ENCODE measurements at regions not wholly inside any gene's neighbourhood (a gene's known extent, or its start where the extent isn't known, plus 50 kb on each side); places are given as distances from the start of the nearest gene placed in this dataset.

DNA sequence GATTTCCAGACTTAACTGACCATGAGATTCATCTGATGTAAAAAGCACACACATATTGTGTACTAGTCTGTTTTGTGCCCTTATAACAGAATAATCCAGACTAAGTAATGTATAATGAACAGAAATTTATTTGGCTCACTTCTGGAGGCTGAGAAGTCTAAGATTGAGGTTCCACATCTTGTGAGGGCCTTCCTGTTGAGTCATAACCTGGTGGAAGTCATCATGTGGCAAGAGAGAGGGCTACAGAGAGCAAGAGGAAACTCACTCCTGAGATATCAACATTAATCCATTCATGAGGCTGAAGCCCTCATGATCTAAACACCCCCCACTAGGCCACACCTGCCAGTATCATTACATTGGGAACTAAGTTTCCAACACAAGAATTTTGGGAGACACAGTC is 977.6 kb downstream of the MCTP2 start:
- TF ChIP-seq, protein P1, sequence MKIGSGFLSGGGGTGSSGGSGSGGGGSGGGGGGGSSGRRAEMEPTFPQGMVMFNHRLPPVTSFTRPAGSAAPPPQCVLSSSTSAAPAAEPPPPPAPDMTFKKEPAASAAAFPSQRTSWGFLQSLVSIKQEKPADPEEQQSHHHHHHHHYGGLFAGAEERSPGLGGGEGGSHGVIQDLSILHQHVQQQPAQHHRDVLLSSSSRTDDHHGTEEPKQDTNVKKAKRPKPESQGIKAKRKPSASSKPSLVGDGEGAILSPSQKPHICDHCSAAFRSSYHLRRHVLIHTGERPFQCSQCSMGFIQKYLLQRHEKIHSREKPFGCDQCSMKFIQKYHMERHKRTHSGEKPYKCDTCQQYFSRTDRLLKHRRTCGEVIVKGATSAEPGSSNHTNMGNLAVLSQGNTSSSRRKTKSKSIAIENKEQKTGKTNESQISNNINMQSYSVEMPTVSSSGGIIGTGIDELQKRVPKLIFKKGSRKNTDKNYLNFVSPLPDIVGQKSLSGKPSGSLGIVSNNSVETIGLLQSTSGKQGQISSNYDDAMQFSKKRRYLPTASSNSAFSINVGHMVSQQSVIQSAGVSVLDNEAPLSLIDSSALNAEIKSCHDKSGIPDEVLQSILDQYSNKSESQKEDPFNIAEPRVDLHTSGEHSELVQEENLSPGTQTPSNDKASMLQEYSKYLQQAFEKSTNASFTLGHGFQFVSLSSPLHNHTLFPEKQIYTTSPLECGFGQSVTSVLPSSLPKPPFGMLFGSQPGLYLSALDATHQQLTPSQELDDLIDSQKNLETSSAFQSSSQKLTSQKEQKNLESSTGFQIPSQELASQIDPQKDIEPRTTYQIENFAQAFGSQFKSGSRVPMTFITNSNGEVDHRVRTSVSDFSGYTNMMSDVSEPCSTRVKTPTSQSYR (CRISPR knock-in tag; IDR thresholded peaks at IDR 0.05): no peak
- TF ChIP-seq, protein P2, sequence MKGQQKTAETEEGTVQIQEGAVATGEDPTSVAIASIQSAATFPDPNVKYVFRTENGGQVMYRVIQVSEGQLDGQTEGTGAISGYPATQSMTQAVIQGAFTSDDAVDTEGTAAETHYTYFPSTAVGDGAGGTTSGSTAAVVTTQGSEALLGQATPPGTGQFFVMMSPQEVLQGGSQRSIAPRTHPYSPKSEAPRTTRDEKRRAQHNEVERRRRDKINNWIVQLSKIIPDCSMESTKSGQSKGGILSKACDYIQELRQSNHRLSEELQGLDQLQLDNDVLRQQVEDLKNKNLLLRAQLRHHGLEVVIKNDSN (CRISPR knock-in tag; IDR thresholded peaks at IDR 0.05): no peak
- TF ChIP-seq, protein P3, sequence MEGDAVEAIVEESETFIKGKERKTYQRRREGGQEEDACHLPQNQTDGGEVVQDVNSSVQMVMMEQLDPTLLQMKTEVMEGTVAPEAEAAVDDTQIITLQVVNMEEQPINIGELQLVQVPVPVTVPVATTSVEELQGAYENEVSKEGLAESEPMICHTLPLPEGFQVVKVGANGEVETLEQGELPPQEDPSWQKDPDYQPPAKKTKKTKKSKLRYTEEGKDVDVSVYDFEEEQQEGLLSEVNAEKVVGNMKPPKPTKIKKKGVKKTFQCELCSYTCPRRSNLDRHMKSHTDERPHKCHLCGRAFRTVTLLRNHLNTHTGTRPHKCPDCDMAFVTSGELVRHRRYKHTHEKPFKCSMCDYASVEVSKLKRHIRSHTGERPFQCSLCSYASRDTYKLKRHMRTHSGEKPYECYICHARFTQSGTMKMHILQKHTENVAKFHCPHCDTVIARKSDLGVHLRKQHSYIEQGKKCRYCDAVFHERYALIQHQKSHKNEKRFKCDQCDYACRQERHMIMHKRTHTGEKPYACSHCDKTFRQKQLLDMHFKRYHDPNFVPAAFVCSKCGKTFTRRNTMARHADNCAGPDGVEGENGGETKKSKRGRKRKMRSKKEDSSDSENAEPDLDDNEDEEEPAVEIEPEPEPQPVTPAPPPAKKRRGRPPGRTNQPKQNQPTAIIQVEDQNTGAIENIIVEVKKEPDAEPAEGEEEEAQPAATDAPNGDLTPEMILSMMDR (IDR thresholded peaks at IDR 0.05): no peak
- TF ChIP-seq, protein P4, sequence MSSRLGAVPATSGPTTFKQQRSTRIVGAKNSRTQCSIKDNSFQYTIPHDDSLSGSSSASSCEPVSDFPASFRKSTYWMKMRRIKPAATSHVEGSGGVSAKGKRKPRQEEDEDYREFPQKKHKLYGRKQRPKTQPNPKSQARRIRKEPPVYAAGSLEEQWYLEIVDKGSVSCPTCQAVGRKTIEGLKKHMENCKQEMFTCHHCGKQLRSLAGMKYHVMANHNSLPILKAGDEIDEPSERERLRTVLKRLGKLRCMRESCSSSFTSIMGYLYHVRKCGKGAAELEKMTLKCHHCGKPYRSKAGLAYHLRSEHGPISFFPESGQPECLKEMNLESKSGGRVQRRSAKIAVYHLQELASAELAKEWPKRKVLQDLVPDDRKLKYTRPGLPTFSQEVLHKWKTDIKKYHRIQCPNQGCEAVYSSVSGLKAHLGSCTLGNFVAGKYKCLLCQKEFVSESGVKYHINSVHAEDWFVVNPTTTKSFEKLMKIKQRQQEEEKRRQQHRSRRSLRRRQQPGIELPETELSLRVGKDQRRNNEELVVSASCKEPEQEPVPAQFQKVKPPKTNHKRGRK (CRISPR knock-in tag; IDR thresholded peaks at IDR 0.05; ENCODE audit: borderline replicate concordance): no peak
